K562 (cell line): ENCODE measurements at regions not wholly inside any gene's neighbourhood (a gene's known extent, or its start where the extent isn't known, plus 50 kb on each side); places are given as distances from the start of the nearest gene placed in this dataset.

ENCODE experiments used
- ATAC-seq: fragments of 200-7000 bp; cut with Tn5 transposase; 3 replicates; pipeline ENCODE4 v1.9.1; 2020; ENCODE audit warnings: moderate library complexity
- BruUV-seq: library from RNA; stranded (reverse); fragments of 400-500 nt; replicated peaks from 2 replicates; lab custom pipeline; 2021; lab: Mats Ljungman, UMichigan
- CTCF ChIA-PET: fragments of 300-600 bp; formaldehyde crosslinking; extraction: SDS; loops from one replicate; lab custom pipeline; 2021; ENCODE audit warnings: low intra/inter-chr PET ratio; lab: Yijun Ruan, JAX
- POLR2A ChIA-PET: fragments of 300-600, 350-650 bp; sonication (Branson Sonifier 250); formaldehyde crosslinking; extraction: SDS; loops from one replicate; lab custom pipeline; 2021; ENCODE audit warnings: antibody characterized with exemption, inconsistent platforms; lab: Yijun Ruan, JAX
- DNase-seq, 4 experiments: peaks; one replicate each; pipeline versions ENCODE4 v3.0.0 to v3.0.0-alpha.2; 2011 to 2018; ENCODE audit warnings: low spot score in 3 of 4, mixed read lengths in 3 of 4; ENCODE audit errors: extremely low read depth in 1 of 4
- FAIRE-seq: peaks from 2 replicates; lab custom pipeline; 2011; peaks lifted over from hg19 to GRCh38; lab: Jason Lieb, UNC
- H2AFZ ChIP-seq: 2 replicates; pipeline ENCODE4 v1.6.0; 2011; ENCODE audit warnings: low read depth, low read length, control low read depth, inconsistent platforms
- H3K27ac ChIP-seq: fragments of 200-600 bp; 3 replicates; pipeline ENCODE4 v1.8.0; 2011; ENCODE audit warnings: low read depth, mild to moderate bottlenecking, control low read depth, inconsistent platforms, low read length, moderate library complexity, mixed read lengths; ENCODE audit errors: extremely low read depth
- H3K27me3 ChIP-seq, 2 experiments: fragments of 300-600 bp in 1 of 2; 2 replicates in 1 of 2; 3 replicates in 1 of 2; pipeline versions ENCODE4 v1.6.0 to v1.8.0; 2011; ENCODE audit warnings: inconsistent platforms in 2 of 2, low read length in 2 of 2, mild to moderate bottlenecking in 1 of 2, mixed read lengths in 1 of 2, moderate library complexity in 1 of 2; ENCODE audit not compliant: control insufficient read depth in 2 of 2, insufficient read depth in 2 of 2
- H3K36me3 ChIP-seq: fragments of 300-600 bp; 3 replicates; pipeline ENCODE4 v1.8.0; 2011; ENCODE audit warnings: mild to moderate bottlenecking, low read length, inconsistent platforms; ENCODE audit not compliant: control insufficient read depth, insufficient read depth
- H3K4me1 ChIP-seq, 2 experiments: fragments of 200-600 bp in 1 of 2; replicated peaks in 1 of 2; 2 replicates in 1 of 2; 3 replicates in 1 of 2; pipeline versions ENCODE4 v1.5.1 to v1.8.0; 2011; ENCODE audit warnings: inconsistent platforms in 2 of 2, low read length in 2 of 2, mild to moderate bottlenecking in 1 of 2, mixed read lengths in 1 of 2, moderate library complexity in 1 of 2; ENCODE audit not compliant: control insufficient read depth in 2 of 2, insufficient read depth in 2 of 2
- H3K4me2 ChIP-seq: 2 replicates; pipeline ENCODE4 v1.6.1; 2011; ENCODE audit warnings: low read length, control low read depth, inconsistent platforms, mixed read lengths; ENCODE audit not compliant: insufficient read depth
- H3K4me3 ChIP-seq: fragments of 200-600 bp; sonication (generic), shearing (Covaris generic); 2 replicates; pipeline ENCODE4 v1.5.1; 2016; ENCODE audit warnings: control low read depth, inconsistent platforms
- H3K79me2 ChIP-seq: fragments of 200-600 bp; 3 replicates; pipeline ENCODE4 v1.8.0; 2011; ENCODE audit warnings: low read length, inconsistent platforms; ENCODE audit not compliant: control insufficient read depth, insufficient read depth
- H3K9ac ChIP-seq, 2 experiments: 2 replicates each; pipeline versions ENCODE4 v1.6.0 to v1.6.1; 2011; ENCODE audit warnings: low read depth in 2 of 2, low read length in 2 of 2, control low read depth in 1 of 2, inconsistent platforms in 1 of 2, mild to moderate bottlenecking in 1 of 2, mixed read lengths in 1 of 2; ENCODE audit not compliant: insufficient read depth in 1 of 2
- H3K9me1 ChIP-seq: one replicate; pipeline ENCODE4 v1.6.0; 2011; ENCODE audit warnings: inconsistent platforms, mild to moderate bottlenecking, low read length, moderate library complexity; ENCODE audit not compliant: control insufficient read depth, insufficient read depth
- H3K9me3 ChIP-seq: replicated peaks from 2 replicates; pipeline ENCODE4 v1.5.1; 2011; ENCODE audit warnings: low read depth, low read length, inconsistent platforms; ENCODE audit not compliant: control insufficient read depth, insufficient read depth
- H4K20me1 ChIP-seq: replicated peaks from 2 replicates; pipeline ENCODE4 v1.6.1; 2011; ENCODE audit warnings: low read length, inconsistent platforms, mixed read lengths; ENCODE audit not compliant: control insufficient read depth, insufficient read depth
- CHAMP1 ChIP-seq: fragments of 450-650 bp; IDR thresholded peaks from 2 replicates; pipeline ENCODE4 v1.6.1; 2016; ENCODE audit warnings: mild to moderate bottlenecking
- PATZ1 ChIP-seq: fragments of 250-450 bp; sonication (Bioruptor Pico); IDR thresholded peaks from 2 replicates; pipeline ENCODE4 v1.5.0; 2020; ENCODE audit warnings: mild to moderate bottlenecking, borderline replicate concordance
- POLR2H ChIP-seq: IDR thresholded peaks from 2 replicates; pipeline ENCODE4 v1.6.1; 2016; ENCODE audit warnings: missing genetic modification characterization, low read depth, mild to moderate bottlenecking, control low read depth, missing compliant biosample characterization, moderate library complexity
- ZNF253 ChIP-seq: fragments of 250-450 bp; sonication (Bioruptor Pico); conservative IDR thresholded peaks from 2 replicates; pipeline ENCODE4 v1.6.1; 2021; ENCODE audit warnings: mild to moderate bottlenecking
- WGBS: fragments of 100-300 bp; shearing (Covaris generic); methylation state at CpG from one replicate; pipeline ENCODE4 v1.1.6; 2016; ENCODE audit warnings: low coverage, mixed read lengths; ENCODE audit not compliant: insufficient coverage; ENCODE audit errors: missing lambda C conversion rate; 5-methylcytosine and 5-hydroxymethylcytosine counted together
- in situ Hi-C: fragments of 300-500 bp; cut with MboI; formaldehyde crosslinking; loops from 4 replicates; pipeline ENCODE4 v1.15.0; 2018; ENCODE audit warnings: inconsistent platforms, mixed read lengths
- intact Hi-C: fragments of 100-400 bp; cut with micrococcal nuclease; formaldehyde crosslinking; loops from 2 replicates; pipeline ENCODE4 v1.14.2; 2022
- TF ChIP-seq, protein P1 (sequence below): fragments of 250-450 bp; sonication (Bioruptor Pico); IDR thresholded peaks from 2 replicates; pipeline ENCODE4 v1.8.0; 2021; ENCODE audit warnings: borderline replicate concordance, mild to moderate bottlenecking, moderate library complexity; ENCODE audit not compliant: poor library complexity, severe bottlenecking

DNA sequence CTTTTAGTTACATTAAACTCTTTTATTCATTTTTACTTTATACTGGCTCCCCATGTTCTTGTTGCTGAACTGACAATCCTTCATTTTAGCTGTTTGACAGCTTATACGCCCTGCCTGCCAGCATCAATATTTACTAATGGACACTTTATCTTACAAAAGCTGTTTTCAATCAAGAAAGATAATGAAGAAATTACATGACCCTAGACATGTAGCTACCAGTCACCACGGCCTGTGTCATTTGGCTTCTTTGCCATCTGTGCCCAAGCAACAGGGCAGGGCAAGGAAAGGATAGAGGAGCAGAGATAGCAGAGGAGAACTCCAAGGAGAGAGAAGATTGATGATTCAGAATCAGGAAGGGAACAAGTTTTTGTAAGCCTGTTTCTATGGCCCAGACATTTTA lies 647.3 kb downstream of the BRINP1 start:
- no peak overlapping the region for H3K4me3 ChIP-seq
- H3K79me2 ChIP-seq: no peaks in the 10 kb centered on the region
- intact Hi-C loops: no loop called here
- H3K4me1 ChIP-seq: no peaks in the 10 kb centered on the region
- BruUV-seq: no TSS peak
- no peaks in the 10 kb centered on the region for H3K9me3 ChIP-seq
- CTCF ChIA-PET: no interaction called here
- H3K9ac ChIP-seq: no peak overlapping the region
- no peak overlapping the region for H2AFZ ChIP-seq
- in situ Hi-C loops: no loop called here
- H3K9me1 ChIP-seq: no peaks in the 10 kb centered on the region
- H3K36me3 ChIP-seq: no peaks in the 10 kb centered on the region
- H3K27me3 ChIP-seq: no peaks in the 10 kb centered on the region
- POLR2A ChIA-PET: no interaction called here
- FAIRE-seq: no peak
- 7% methylated on average over 2 of the region's 2 CpGs for WGBS
- H4K20me1 ChIP-seq: no peaks in the 10 kb centered on the region
- DNase-seq: no peak
- no peak for ATAC-seq
- no peak overlapping the region for H3K27ac ChIP-seq
- no peak overlapping the region for H3K4me2 ChIP-seq
- TF ChIP-seq CHAMP1 (no peak), PATZ1 (CRISPR knock-in tag) (no peak), ZNF253 (CRISPR knock-in tag) (no peak), POLR2H (tag) (no peak)
- TF ChIP-seq, protein P1, sequence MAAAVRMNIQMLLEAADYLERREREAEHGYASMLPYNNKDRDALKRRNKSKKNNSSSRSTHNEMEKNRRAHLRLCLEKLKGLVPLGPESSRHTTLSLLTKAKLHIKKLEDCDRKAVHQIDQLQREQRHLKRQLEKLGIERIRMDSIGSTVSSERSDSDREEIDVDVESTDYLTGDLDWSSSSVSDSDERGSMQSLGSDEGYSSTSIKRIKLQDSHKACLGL: no peak
- TF ChIP-seq, all 486 proteins: peak for 0
